DOHH2 (cell line): ENCODE measurements at regions not wholly inside any gene's neighbourhood (a gene's known extent, or its start where the extent isn't known, plus 50 kb on each side); places are given as distances from the start of the nearest gene placed in this dataset.

Experiments used
- H3F3A ChIP-seq: fragments of 200-600 bp; sonication (generic), shearing (Covaris generic); 2 replicates; pipeline ENCODE4 v1.6.0; 2016; ENCODE audit warnings: antibody characterized with exemption, mild to moderate bottlenecking; ENCODE audit not compliant: control insufficient read depth, insufficient read depth
- H3K27ac ChIP-seq: fragments of 200-600 bp; sonication (generic); 2 replicates; pipeline ENCODE4 v1.5.1; 2014; ENCODE audit warnings: low read depth, mild to moderate bottlenecking, low read length, moderate library complexity
- H3K27me3 ChIP-seq: fragments of 200-600 bp; sonication (generic); 2 replicates; pipeline ENCODE4 v1.6.1; 2014; ENCODE audit warnings: mild to moderate bottlenecking, low read length, mixed read lengths; ENCODE audit not compliant: control insufficient read depth
- H3K36me3 ChIP-seq: fragments of 200-600 bp; sonication (generic); 2 replicates; pipeline ENCODE4 v1.6.1; 2014; ENCODE audit warnings: mild to moderate bottlenecking, low read length, moderate library complexity, mixed read lengths; ENCODE audit not compliant: control insufficient read depth
- H3K4me1 ChIP-seq: fragments of 200-600 bp; sonication (generic); 2 replicates; pipeline ENCODE4 v1.6.1; 2014; ENCODE audit warnings: mild to moderate bottlenecking, low read length, mixed read lengths; ENCODE audit not compliant: control insufficient read depth
- H3K4me2 ChIP-seq: fragments of 200-600 bp; sonication (generic); 2 replicates; pipeline ENCODE4 v1.6.0; 2014; ENCODE audit warnings: mild to moderate bottlenecking, low read length, moderate library complexity
- H3K4me3 ChIP-seq: fragments of 200-600 bp; sonication (generic); 2 replicates; pipeline ENCODE4 v1.5.1; 2014; ENCODE audit warnings: mild to moderate bottlenecking, low read length, mixed read lengths
- H3K79me2 ChIP-seq: fragments of 200-600 bp; sonication (generic); 2 replicates; pipeline ENCODE4 v1.6.1; 2014; ENCODE audit warnings: mild to moderate bottlenecking, low read length, mixed read lengths; ENCODE audit not compliant: control insufficient read depth
- H3K9me2 ChIP-seq: fragments of 200-600 bp; sonication (generic); replicated peaks from 2 replicates; pipeline ENCODE4 v1.6.1; 2014; ENCODE audit warnings: mild to moderate bottlenecking, low read length, mixed read lengths; ENCODE audit not compliant: control insufficient read depth
- H3K9me3 ChIP-seq: fragments of 200-600 bp; sonication (generic); 2 replicates; pipeline ENCODE4 v1.6.1; 2014; ENCODE audit warnings: antibody characterized with exemption, low read length, mixed read lengths; ENCODE audit not compliant: control insufficient read depth, insufficient read depth
- H4K20me1 ChIP-seq: fragments of 200-600 bp; sonication (generic); 2 replicates; pipeline ENCODE4 v1.6.0; 2014; ENCODE audit warnings: low read depth, mild to moderate bottlenecking, antibody characterized with exemption, low read length, moderate library complexity; ENCODE audit not compliant: control insufficient read depth, insufficient read depth
- CTCF ChIP-seq: fragments of 200-600 bp; sonication (generic); IDR thresholded peaks from one replicate; pipeline ENCODE4 v1.5.1; 2014; ENCODE audit warnings: antibody characterized with exemption, mild to moderate bottlenecking, low read depth, low read length; ENCODE audit not compliant: poor library complexity, severe bottlenecking
- EZH2phosphoT487 ChIP-seq: fragments of 200-600 bp; sonication (generic); IDR thresholded peaks from 2 replicates; pipeline ENCODE4 v1.6.1; 2017; ENCODE audit warnings: borderline replicate concordance, mild to moderate bottlenecking, antibody characterized with exemption, low read length, moderate library complexity, mixed read lengths

- no peak for TF ChIP-seq EZH2phosphoT487
- TF ChIP-seq CTCF: no peak
These were observed 53.1 kb upstream of the TRIM67 start for GRCh38 chr1:231108516-231109302.

GRCh38 chr1:231107600-231108326, 54.1 kb upstream of the TRIM67 start:
- Histone ChIP-seq H3K27me3 (peaks cover 26% of the 10 kb centered on the region), H4K20me1 (no peaks in the 10 kb centered on the region), H3K4me1 (no peaks in the 10 kb centered on the region), H3K36me3 (no peaks in the 10 kb centered on the region), H3K4me3 (no peak overlapping the region), H3K9me2 (no peaks in the 10 kb centered on the region), H3F3A (no peaks in the 10 kb centered on the region), H3K9me3 (no peaks in the 10 kb centered on the region), H3K79me2 (no peaks in the 10 kb centered on the region), H3K4me2 (no peak overlapping the region), H3K27ac (no peak overlapping the region)
- TF ChIP-seq EZH2phosphoT487 (no peak), CTCF (no peak)

More at GRCh38 chr1:231108516-231109302, 53.1 kb upstream of the TRIM67 start:
- no peak overlapping the region for H3K27ac ChIP-seq
- no peaks in the 10 kb centered on the region for H3K4me1 ChIP-seq
- no peak overlapping the region for H3K4me2 ChIP-seq
- H3K79me2 ChIP-seq: no peaks in the 10 kb centered on the region
- no peaks in the 10 kb centered on the region for H4K20me1 ChIP-seq
- H3K36me3 ChIP-seq: no peaks in the 10 kb centered on the region
- no peaks in the 10 kb centered on the region for H3K9me2 ChIP-seq
- H3F3A ChIP-seq: no peaks in the 10 kb centered on the region
- no peaks in the 10 kb centered on the region for H3K9me3 ChIP-seq
- H3K27me3 ChIP-seq: peaks cover 22% of the 10 kb centered on the region
- H3K4me3 ChIP-seq: no peak overlapping the region

GRCh38 chr1:231107151-231107550, 54.7 kb upstream of the TRIM67 start:
- H3K27ac ChIP-seq: no peak overlapping the region

More at GRCh38 chr1:231107151-231107550, 54.7 kb upstream of the TRIM67 start:
- Histone ChIP-seq H3K9me2 (no peaks in the 10 kb centered on the region), H3K79me2 (no peaks in the 10 kb centered on the region), H4K20me1 (no peaks in the 10 kb centered on the region), H3K36me3 (no peaks in the 10 kb centered on the region), H3K27me3 (peaks cover 26% of the 10 kb centered on the region), H3K4me1 (no peaks in the 10 kb centered on the region), H3F3A (no peaks in the 10 kb centered on the region), H3K9me3 (no peaks in the 10 kb centered on the region), H3K4me2 (no peak overlapping the region), H3K4me3 (no peak overlapping the region)
- no peak for TF ChIP-seq EZH2phosphoT487
- no peak for TF ChIP-seq CTCF
